Fibroblast of lung (primary cell): ENCODE measurements at regions not wholly inside any gene's neighbourhood (a gene's known extent, or its start where the extent isn't known, plus 50 kb on each side); places are given as distances from the start of the nearest gene placed in this dataset.

ENCODE experiments used
- DNase-seq, 2 donors: peaks; one replicate each; pipeline versions ENCODE4 v3.0.0 to v3.0.0-alpha.2; 2010; ENCODE audit warnings: low read depth in 2 of 2
- H2AFZ ChIP-seq: 2 replicates; pipeline ENCODE4 v1.5.1; 2012; ENCODE audit warnings: low read length, control low read depth, inconsistent platforms
- H3K27ac ChIP-seq: 2 replicates; pipeline ENCODE4 v1.5.1; 2011; ENCODE audit warnings: low read length, control low read depth; ENCODE audit not compliant: insufficient read depth
- H3K27me3 ChIP-seq: 2 replicates; pipeline ENCODE4 v1.5.1; 2011; ENCODE audit warnings: mild to moderate bottlenecking, low read length; ENCODE audit not compliant: control insufficient read depth, insufficient read depth
- H3K36me3 ChIP-seq: 2 replicates; pipeline ENCODE4 v1.5.1; 2011; ENCODE audit warnings: low read length; ENCODE audit not compliant: control insufficient read depth, insufficient read depth
- H3K4me1 ChIP-seq: 2 replicates; pipeline ENCODE4 v1.5.1; 2011; ENCODE audit warnings: low read length; ENCODE audit not compliant: control insufficient read depth, insufficient read depth; ENCODE audit errors: extremely low read depth
- H3K4me2 ChIP-seq: 2 replicates; pipeline ENCODE4 v1.5.1; 2011; ENCODE audit warnings: low read length, control low read depth; ENCODE audit not compliant: insufficient read depth; ENCODE audit errors: extremely low read depth
- H3K4me3 ChIP-seq, 4 experiments: fragments of 200-600 bp in 1 of 4; sonication (generic) in 1 of 4; replicated peaks in 1 of 4; 2 replicates each; pipeline ENCODE4 v1.5.1; 2011 to 2016; ENCODE audit warnings: low read length in 4 of 4, low read depth in 3 of 4, mild to moderate bottlenecking in 3 of 4, control low read depth in 2 of 4, inconsistent platforms in 1 of 4, mixed read lengths in 1 of 4; ENCODE audit not compliant: insufficient read depth in 1 of 4; ENCODE audit errors: control extremely low read depth in 1 of 4
- H3K79me2 ChIP-seq: 2 replicates; pipeline ENCODE4 v1.5.1; 2012; ENCODE audit warnings: mild to moderate bottlenecking, low read length, inconsistent platforms; ENCODE audit not compliant: control insufficient read depth, insufficient read depth
- H3K9ac ChIP-seq: 2 replicates; pipeline ENCODE4 v1.5.1; 2011; ENCODE audit warnings: mild to moderate bottlenecking, low read length, control low read depth; ENCODE audit not compliant: insufficient read depth
- H3K9me3 ChIP-seq: 2 replicates; pipeline ENCODE4 v1.5.1; 2012; ENCODE audit warnings: low read depth, low read length; ENCODE audit not compliant: control insufficient read depth, insufficient read depth
- H4K20me1 ChIP-seq: 2 replicates; pipeline ENCODE4 v1.5.1; 2011; ENCODE audit warnings: low read length; ENCODE audit not compliant: control insufficient read depth, insufficient read depth; ENCODE audit errors: extremely low read depth
- EZH2 ChIP-seq: IDR thresholded peaks from 2 replicates; pipeline ENCODE4 v1.5.1; 2012; ENCODE audit warnings: low read length, control low read depth, mild to moderate bottlenecking; ENCODE audit errors: missing control alignments
- TF ChIP-seq, protein P1 (sequence below), 2 donors: IDR thresholded peaks in 1 of 2; conservative IDR thresholded peaks in 1 of 2; 1 replicate in 1 of 2; 2 replicates in 1 of 2; pipeline ENCODE4 v1.5.1; 2011 to 2012; ENCODE audit warnings: low read length in 2 of 2, control low read depth in 1 of 2, inconsistent platforms in 1 of 2, low read depth in 1 of 2, mild to moderate bottlenecking in 1 of 2

GRCh38 chr20:22098511-22098910 lies 393.0 kb downstream of the PAX1 start:
- Histone ChIP-seq H3K27ac (no peak overlapping the region), H3K27me3 (no peaks in the 10 kb centered on the region), H3K4me3 (no peak overlapping the region), H3K36me3 (no peaks in the 10 kb centered on the region), H3K79me2 (no peaks in the 10 kb centered on the region), H3K4me1 (no peaks in the 10 kb centered on the region), H2AFZ (no peak overlapping the region), H3K9ac (no peak overlapping the region), H4K20me1 (no peaks in the 10 kb centered on the region), H3K4me2 (no peak overlapping the region), H3K9me3 (no peaks in the 10 kb centered on the region)
- TF ChIP-seq EZH2 = no peak
- TF ChIP-seq, protein P1, sequence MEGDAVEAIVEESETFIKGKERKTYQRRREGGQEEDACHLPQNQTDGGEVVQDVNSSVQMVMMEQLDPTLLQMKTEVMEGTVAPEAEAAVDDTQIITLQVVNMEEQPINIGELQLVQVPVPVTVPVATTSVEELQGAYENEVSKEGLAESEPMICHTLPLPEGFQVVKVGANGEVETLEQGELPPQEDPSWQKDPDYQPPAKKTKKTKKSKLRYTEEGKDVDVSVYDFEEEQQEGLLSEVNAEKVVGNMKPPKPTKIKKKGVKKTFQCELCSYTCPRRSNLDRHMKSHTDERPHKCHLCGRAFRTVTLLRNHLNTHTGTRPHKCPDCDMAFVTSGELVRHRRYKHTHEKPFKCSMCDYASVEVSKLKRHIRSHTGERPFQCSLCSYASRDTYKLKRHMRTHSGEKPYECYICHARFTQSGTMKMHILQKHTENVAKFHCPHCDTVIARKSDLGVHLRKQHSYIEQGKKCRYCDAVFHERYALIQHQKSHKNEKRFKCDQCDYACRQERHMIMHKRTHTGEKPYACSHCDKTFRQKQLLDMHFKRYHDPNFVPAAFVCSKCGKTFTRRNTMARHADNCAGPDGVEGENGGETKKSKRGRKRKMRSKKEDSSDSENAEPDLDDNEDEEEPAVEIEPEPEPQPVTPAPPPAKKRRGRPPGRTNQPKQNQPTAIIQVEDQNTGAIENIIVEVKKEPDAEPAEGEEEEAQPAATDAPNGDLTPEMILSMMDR (conservative IDR thresholded peaks at IDR 0.05 in 1 of 2, IDR thresholded peaks at IDR 0.05 in 1 of 2; ENCODE audit: low read depth in 1 of 2, low read length in 2 of 2) = no peak
- DNase-seq = no peak

DNA sequence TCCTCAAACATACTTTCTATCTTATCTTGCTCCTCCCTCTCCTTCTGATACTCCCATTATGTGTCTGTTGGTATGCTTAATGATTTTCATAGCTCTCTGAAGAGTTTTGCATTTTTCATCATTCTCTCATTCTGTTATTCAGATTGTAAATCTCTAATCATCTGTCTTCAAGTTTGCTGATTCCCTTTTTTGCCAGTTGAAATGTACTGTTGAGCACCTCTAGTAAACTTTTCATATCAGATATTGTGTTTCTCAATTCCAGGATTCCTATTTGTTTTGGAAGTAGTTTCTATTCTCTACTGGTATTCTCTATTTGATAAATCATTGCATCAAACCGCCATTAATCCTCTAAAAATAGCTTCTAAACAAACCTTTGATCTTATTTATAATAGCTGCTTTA lies 387.7 kb downstream of the PAX1 start:
- Histone ChIP-seq H4K20me1 (no peaks in the 10 kb centered on the region), H3K9me3 (no peaks in the 10 kb centered on the region), H3K79me2 (no peaks in the 10 kb centered on the region), H3K27me3 (no peaks in the 10 kb centered on the region), H3K36me3 (no peaks in the 10 kb centered on the region), H3K9ac (no peak overlapping the region), H3K4me3 (no peak overlapping the region), H2AFZ (no peak overlapping the region), H3K4me2 (no peak overlapping the region), H3K4me1 (no peaks in the 10 kb centered on the region), H3K27ac (no peak overlapping the region)
- no peak for DNase-seq
- TF ChIP-seq EZH2 = no peak
- TF ChIP-seq, protein P1 (conservative IDR thresholded peaks at IDR 0.05 in 1 of 2, IDR thresholded peaks at IDR 0.05 in 1 of 2; ENCODE audit: low read depth in 1 of 2, low read length in 2 of 2) = no peak

GRCh38 chr20:22088882-22089281 lies 383.4 kb downstream of the PAX1 start:
- no peak for DNase-seq

More at GRCh38 chr20:22088882-22089281, 383.4 kb downstream of the PAX1 start:
- Histone ChIP-seq H3K9ac (no peak overlapping the region), H3K79me2 (no peaks in the 10 kb centered on the region), H3K4me2 (no peak overlapping the region), H3K4me3 (no peak overlapping the region), H3K4me1 (no peaks in the 10 kb centered on the region), H2AFZ (no peak overlapping the region), H3K27ac (no peak overlapping the region), H3K36me3 (no peaks in the 10 kb centered on the region), H3K27me3 (no peaks in the 10 kb centered on the region), H4K20me1 (no peaks in the 10 kb centered on the region), H3K9me3 (no peaks in the 10 kb centered on the region)
- TF ChIP-seq, protein P1 (conservative IDR thresholded peaks at IDR 0.05 in 1 of 2, IDR thresholded peaks at IDR 0.05 in 1 of 2; ENCODE audit: low read depth in 1 of 2, low read length in 2 of 2) = no peak
